Keratinocyte (primary cell): ENCODE measurements at regions not wholly inside any gene's neighbourhood (a gene's known extent, or its start where the extent isn't known, plus 50 kb on each side); places are given as distances from the start of the nearest gene placed in this dataset.

Experiments used
- EZH2 ChIP-seq: IDR thresholded peaks from one replicate; pipeline ENCODE4 v1.6.1; 2012; ENCODE audit warnings: inconsistent platforms, mild to moderate bottlenecking, low read length, moderate library complexity
- TF ChIP-seq, protein P1 (sequence below), 3 experiments: IDR thresholded peaks in 1 of 3; conservative IDR thresholded peaks in 1 of 3; optimal IDR thresholded peaks in 1 of 3; 2 replicates in 2 of 3; 3 replicates in 1 of 3; pipeline versions ENCODE3 to v1.5.1; 2011; ENCODE audit warnings: low read length in 3 of 3, mild to moderate bottlenecking in 3 of 3, moderate library complexity in 2 of 3, control low read depth in 1 of 3, inconsistent platforms in 1 of 3; ENCODE audit not compliant: insufficient read depth in 2 of 3; ENCODE audit errors: extremely low read depth in 1 of 3

DNA sequence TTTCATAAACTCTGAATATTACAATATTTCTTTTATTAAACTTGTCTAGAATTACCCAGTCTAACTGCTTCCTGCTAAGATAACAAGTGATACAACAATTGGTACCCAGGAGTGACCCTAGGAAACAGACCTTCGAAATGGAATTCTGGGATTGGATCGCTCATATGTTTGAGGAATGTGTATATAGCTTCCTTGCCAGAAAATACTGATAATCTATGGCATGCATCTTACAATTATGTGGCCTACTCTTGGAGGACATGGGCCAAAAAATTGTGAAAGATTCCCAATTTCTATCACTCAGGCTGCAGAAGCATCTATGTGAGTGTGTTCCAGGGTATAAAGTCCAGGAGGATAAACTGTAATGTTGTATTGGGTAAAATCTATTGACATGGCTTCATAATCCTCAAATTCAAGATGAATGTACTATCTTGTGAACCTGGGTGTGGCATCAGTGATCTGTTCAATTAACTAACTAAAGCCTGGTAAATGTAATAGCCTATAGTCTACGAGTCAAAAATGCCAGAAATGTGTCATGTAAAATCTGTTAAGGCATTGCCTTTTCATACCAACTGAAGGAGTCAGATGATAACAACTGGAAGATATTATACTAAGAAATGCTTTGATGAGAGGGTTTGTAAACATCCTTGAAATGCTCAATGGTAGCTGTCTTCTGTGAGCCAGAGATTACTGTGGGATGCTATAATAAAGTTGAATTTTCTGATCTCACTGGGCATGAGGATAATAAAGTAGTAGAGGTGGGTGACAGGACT, 1499.3 kb downstream of the PCDH7 start:
- TF ChIP-seq, protein P1, sequence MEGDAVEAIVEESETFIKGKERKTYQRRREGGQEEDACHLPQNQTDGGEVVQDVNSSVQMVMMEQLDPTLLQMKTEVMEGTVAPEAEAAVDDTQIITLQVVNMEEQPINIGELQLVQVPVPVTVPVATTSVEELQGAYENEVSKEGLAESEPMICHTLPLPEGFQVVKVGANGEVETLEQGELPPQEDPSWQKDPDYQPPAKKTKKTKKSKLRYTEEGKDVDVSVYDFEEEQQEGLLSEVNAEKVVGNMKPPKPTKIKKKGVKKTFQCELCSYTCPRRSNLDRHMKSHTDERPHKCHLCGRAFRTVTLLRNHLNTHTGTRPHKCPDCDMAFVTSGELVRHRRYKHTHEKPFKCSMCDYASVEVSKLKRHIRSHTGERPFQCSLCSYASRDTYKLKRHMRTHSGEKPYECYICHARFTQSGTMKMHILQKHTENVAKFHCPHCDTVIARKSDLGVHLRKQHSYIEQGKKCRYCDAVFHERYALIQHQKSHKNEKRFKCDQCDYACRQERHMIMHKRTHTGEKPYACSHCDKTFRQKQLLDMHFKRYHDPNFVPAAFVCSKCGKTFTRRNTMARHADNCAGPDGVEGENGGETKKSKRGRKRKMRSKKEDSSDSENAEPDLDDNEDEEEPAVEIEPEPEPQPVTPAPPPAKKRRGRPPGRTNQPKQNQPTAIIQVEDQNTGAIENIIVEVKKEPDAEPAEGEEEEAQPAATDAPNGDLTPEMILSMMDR (optimal IDR thresholded peaks at IDR 0.05 in 1 of 3, IDR thresholded peaks at IDR 0.05 in 1 of 3, conservative IDR thresholded peaks at IDR 0.05 in 1 of 3; ENCODE audit: extremely low read depth in 1 of 3, insufficient read depth in 2 of 3, low read length in 3 of 3), result no peak
- TF ChIP-seq EZH2, result no peak
